IMR-90 (cell line): ENCODE measurements at regions not wholly inside any gene's neighbourhood (a gene's known extent, or its start where the extent isn't known, plus 50 kb on each side); places are given as distances from the start of the nearest gene placed in this dataset.

ENCODE experiments used
- ATAC-seq: fragments of 200-7000 bp; cut with Tn5 transposase; 2 replicates; pipeline ENCODE4 v1.9.1; 2020; ENCODE audit warnings: low read depth, mild to moderate bottlenecking, moderate library complexity
- BruUV-seq: library from RNA; stranded (reverse); fragments of 400-500 nt; replicated peaks from 2 replicates; lab custom pipeline; 2021; lab: Mats Ljungman, UMichigan
- CTCF ChIA-PET: fragments of 300-600 bp; formaldehyde crosslinking; extraction: SDS; loops from one replicate; lab custom pipeline; 2021; ENCODE audit warnings: antibody characterized with exemption; lab: Yijun Ruan, JAX
- POLR2A ChIA-PET: fragments of 300-600 bp; sonication (Branson Sonifier 250); formaldehyde crosslinking; loops from one replicate; lab custom pipeline; 2022; ENCODE audit warnings: antibody characterized with exemption; ENCODE audit not compliant: unreplicated experiment; lab: Charles Lee
- DNase-seq: peaks from one replicate; pipeline ENCODE4 v3.0.0; 2013
- H2AFZ ChIP-seq: replicated peaks from 2 replicates; pipeline ENCODE3; 2013; ENCODE audit warnings: low read length, mild to moderate bottlenecking; ENCODE audit not compliant: poor library complexity
- H2AK5ac ChIP-seq: 2 replicates; pipeline ENCODE4 v1.6.1; 2013; ENCODE audit warnings: low read depth, low read length, inconsistent platforms
- H2AK9ac ChIP-seq: replicated peaks from 2 replicates; pipeline ENCODE3; 2013; ENCODE audit warnings: mild to moderate bottlenecking, low read depth, low read length, moderate library complexity; ENCODE audit not compliant: poor library complexity
- H2BK120ac ChIP-seq: 2 replicates; pipeline ENCODE4 v1.6.1; 2013; ENCODE audit warnings: low read depth, low read length, inconsistent platforms
- H2BK15ac ChIP-seq: 3 replicates; pipeline ENCODE4 v1.6.1; 2013; ENCODE audit warnings: low read depth, low read length, inconsistent platforms
- H2BK20ac ChIP-seq: 2 replicates; pipeline ENCODE4 v1.6.1; 2013; ENCODE audit warnings: low read depth, mild to moderate bottlenecking, inconsistent platforms, low read length, moderate library complexity
- H2BK5ac ChIP-seq: 2 replicates; pipeline ENCODE4 v1.6.1; 2013; ENCODE audit warnings: mild to moderate bottlenecking, low read depth, low read length, inconsistent platforms; ENCODE audit not compliant: poor library complexity, severe bottlenecking
- H3K14ac ChIP-seq: replicated peaks from 2 replicates; pipeline ENCODE4 v1.6.1; 2013; ENCODE audit warnings: low read depth, low read length, inconsistent platforms
- H3K18ac ChIP-seq: 2 replicates; pipeline ENCODE4 v1.6.1; 2013; ENCODE audit warnings: low read depth, low read length, control low read depth
- H3K23ac ChIP-seq: 2 replicates; pipeline ENCODE4 v1.6.1; 2013; ENCODE audit warnings: low read depth, low read length, inconsistent platforms
- H3K27ac ChIP-seq: 2 replicates; pipeline ENCODE4 v1.5.1; 2013; ENCODE audit warnings: mild to moderate bottlenecking, control low read depth, low read length; ENCODE audit not compliant: insufficient read depth
- H3K27me3 ChIP-seq: 2 replicates; pipeline ENCODE4 v1.6.1; 2013; ENCODE audit warnings: low read length; ENCODE audit not compliant: control insufficient read depth, insufficient read depth
- H3K36me3 ChIP-seq: 2 replicates; pipeline ENCODE4 v1.6.1; 2013; ENCODE audit warnings: low read length, mixed read lengths; ENCODE audit not compliant: control insufficient read depth, insufficient read depth
- H3K4ac ChIP-seq: 2 replicates; pipeline ENCODE4 v1.6.1; 2013; ENCODE audit warnings: low read depth, low read length, inconsistent platforms
- H3K4me1 ChIP-seq: 2 replicates; pipeline ENCODE4 v1.6.1; 2013; ENCODE audit warnings: low read length, mixed read lengths; ENCODE audit not compliant: control insufficient read depth, insufficient read depth
- H3K4me2 ChIP-seq: 2 replicates; pipeline ENCODE4 v1.6.1; 2013; ENCODE audit warnings: low read depth, mild to moderate bottlenecking, control low read depth, low read length, moderate library complexity
- H3K4me3 ChIP-seq: 2 replicates; pipeline ENCODE4 v1.5.1; 2013; ENCODE audit warnings: low read depth, mild to moderate bottlenecking, control low read depth, low read length, moderate library complexity; ENCODE audit not compliant: insufficient read depth
- H3K56ac ChIP-seq: 2 replicates; pipeline ENCODE4 v1.6.1; 2013; ENCODE audit warnings: low read length, inconsistent platforms; ENCODE audit not compliant: insufficient read depth; ENCODE audit errors: extremely low read depth
- H3K79me1 ChIP-seq, 2 experiments: 2 replicates each; pipeline ENCODE4 v1.6.1; 2013; ENCODE audit warnings: low read length in 2 of 2, inconsistent platforms in 1 of 2, low read depth in 1 of 2
- H3K9ac ChIP-seq: 2 replicates; pipeline ENCODE4 v1.6.1; 2013; ENCODE audit warnings: low read depth, low read length, control low read depth
- H3K9me1 ChIP-seq: 2 replicates; pipeline ENCODE4 v1.6.1; 2013; ENCODE audit warnings: low read length, inconsistent platforms; ENCODE audit not compliant: insufficient read depth
- H3K9me3 ChIP-seq: 2 replicates; pipeline ENCODE4 v1.6.1; 2013; ENCODE audit warnings: low read length; ENCODE audit not compliant: control insufficient read depth, insufficient read depth
- H4K20me1 ChIP-seq: 2 replicates; pipeline ENCODE4 v1.6.1; 2013; ENCODE audit warnings: low read length, inconsistent platforms; ENCODE audit not compliant: insufficient read depth
- H4K5ac ChIP-seq: 2 replicates; pipeline ENCODE4 v1.6.1; 2013; ENCODE audit warnings: mild to moderate bottlenecking, low read depth, low read length, control low read depth
- H4K8ac ChIP-seq, 2 experiments: 2 replicates each; pipeline ENCODE4 v1.6.1; 2013; ENCODE audit warnings: low read depth in 2 of 2, low read length in 2 of 2, control low read depth in 1 of 2, inconsistent platforms in 1 of 2
- H4K91ac ChIP-seq: 2 replicates; pipeline ENCODE4 v1.6.1; 2013; ENCODE audit warnings: low read depth, low read length, inconsistent platforms; ENCODE audit not compliant: insufficient read depth
- CHD1 ChIP-seq: IDR thresholded peaks from 2 replicates; pipeline ENCODE4 v1.6.1; 2012; ENCODE audit warnings: low read depth, low read length, improper control_type of control experiment
- ELK1 ChIP-seq: fragments of 150-350 bp; IDR thresholded peaks from 2 replicates; pipeline ENCODE4 v1.6.1; 2016; ENCODE audit warnings: low read depth, mild to moderate bottlenecking, low read length, moderate library complexity, borderline replicate concordance
- MXI1 ChIP-seq: IDR thresholded peaks from 2 replicates; pipeline ENCODE4 v1.6.1; 2012; ENCODE audit warnings: low read depth, mild to moderate bottlenecking, low read length, moderate library complexity, borderline replicate concordance
- RFX5 ChIP-seq: IDR thresholded peaks from 2 replicates; pipeline ENCODE4 v1.8.0; 2012; ENCODE audit warnings: low read depth, mild to moderate bottlenecking, low read length, moderate library complexity
- USF2 ChIP-seq: fragments of 150-350 bp; IDR thresholded peaks from 2 replicates; pipeline ENCODE4 v1.6.1; 2017; ENCODE audit warnings: mild to moderate bottlenecking, antibody characterized with exemption, low read length, low read depth
- WGBS, 2 experiments: methylation state at CpG; one replicate each; pipeline versions ENCODE4 v1.1.5 to v1.1.7; 2013; ENCODE audit warnings: missing lambda C conversion rate in 2 of 2; ENCODE audit not compliant: insufficient read length in 1 of 2; ENCODE audit errors: extremely low coverage in 2 of 2; 5-methylcytosine and 5-hydroxymethylcytosine counted together
- dilution Hi-C: fragments of 300-500 bp; cut with HindIII; formaldehyde crosslinking; loops from one replicate; pipeline ENCODE4 v1.14.3; 2018; ENCODE audit warnings: low sequenced_read_pairs; ENCODE audit not compliant: unreplicated experiment
- in situ Hi-C: fragments of 300-500 bp; cut with MboI; formaldehyde crosslinking; loops from 3 replicates; pipeline ENCODE4 v1.14.3; 2019; ENCODE audit warnings: low sequenced_read_pairs, inconsistent platforms, mixed read lengths
- intact Hi-C: fragments of 100-400 bp; cut with micrococcal nuclease; formaldehyde crosslinking; loops from 2 replicates; pipeline ENCODE4 v1.10.0; 2022

GRCh38 chr10:120110196-120110595 is 217.7 kb downstream of the SEC23IP start:
- Histone ChIP-seq H3K79me1 (no peaks in the 10 kb centered on the region), H3K4me2 (no peak overlapping the region), H2BK20ac (no peak overlapping the region), H3K9ac (no peak overlapping the region), H3K27ac (no peak overlapping the region), H3K23ac (no peak overlapping the region), H3K27me3 (no peaks in the 10 kb centered on the region), H3K4me3 (no peak overlapping the region), H2AK5ac (no peak overlapping the region), H3K18ac (no peak overlapping the region), H2BK120ac (no peak overlapping the region), H4K8ac (no peak overlapping the region), H3K56ac (no peak overlapping the region), H2BK5ac (no peak overlapping the region), H3K14ac (no peak overlapping the region), H3K9me1 (no peaks in the 10 kb centered on the region), H2AFZ (no peak overlapping the region), H3K36me3 (no peaks in the 10 kb centered on the region), H3K9me3 (peaks cover 5% of the 10 kb centered on the region), H3K4me1 (no peaks in the 10 kb centered on the region), H4K91ac (no peak overlapping the region), H2BK15ac (no peak overlapping the region), H4K20me1 (no peaks in the 10 kb centered on the region), H4K5ac (no peak overlapping the region), H2AK9ac (no peak overlapping the region), H3K4ac (no peak overlapping the region)
- no TSS peak for BruUV-seq
- no CpG with 5 or more reads among the region's 1 CpG for WGBS, 2 experiments
- ChIA-PET POLR2A (no interaction called here), CTCF (no interaction called here)
- DNase-seq (no peak), ATAC-seq (no peak)
- in situ Hi-C loops (no loop called here), intact Hi-C loops (no loop called here), dilution Hi-C loops (no loop called here)
- TF ChIP-seq MXI1: no peak
- TF ChIP-seq ELK1: no peak
- no peak for TF ChIP-seq CHD1
- no peak for TF ChIP-seq RFX5
- no peak for TF ChIP-seq USF2
